HG03066 (cell line): ENCODE measurements at regions not wholly inside any gene's neighbourhood (a gene's known extent, or its start where the extent isn't known, plus 50 kb on each side); places are given as distances from the start of the nearest gene placed in this dataset.

Experiments used
- ATAC-seq: cut with Tn5 transposase; IDR thresholded peaks from one replicate; pipeline ENCODE4 v1.9.1; 2021; ENCODE audit warnings: low read depth; ENCODE audit not compliant: unreplicated experiment

GRCh38 chr4:117783716-117784115 is 250.6 kb upstream of the NDST3 start:
- ATAC-seq: no peak

GRCh38 chr4:117784266-117784665 is 250.0 kb upstream of the NDST3 start:
- no peak for ATAC-seq

- ATAC-seq: no peak
These were observed 247.7 kb upstream of the NDST3 start for GRCh38 chr4:117786566-117786965.

GRCh38 chr4:117793845-117794480 is 240.3 kb upstream of the NDST3 start:
- no peak for ATAC-seq

- ATAC-seq: no peak
These were observed 237.6 kb upstream of the NDST3 start for GRCh38 chr4:117796677-117797076.

GRCh38 chr4:117800636-117801035 is 233.7 kb upstream of the NDST3 start:
- no peak for ATAC-seq

GRCh38 chr4:117801756-117802155 is 232.5 kb upstream of the NDST3 start:
- no peak for ATAC-seq

GRCh38 chr4:117811731-117812130 is 222.6 kb upstream of the NDST3 start:
- no peak for ATAC-seq

- no peak for ATAC-seq
These were observed 219.7 kb upstream of the NDST3 start for GRCh38 chr4:117814277-117815246.

GRCh38 chr4:117817301-117817700 is 217.0 kb upstream of the NDST3 start:
- ATAC-seq: no peak

- no peak for ATAC-seq
These were observed 212.5 kb upstream of the NDST3 start for GRCh38 chr4:117821834-117822233.

GRCh38 chr4:117823388-117823787 is 210.9 kb upstream of the NDST3 start:
- no peak for ATAC-seq

- no peak for ATAC-seq
These were observed 208.7 kb upstream of the NDST3 start for GRCh38 chr4:117825600-117825999.

- ATAC-seq: no peak
These were observed 203.1 kb upstream of the NDST3 start for GRCh38 chr4:117831060-117831683.

- ATAC-seq: no peak
These were observed 198.7 kb upstream of the NDST3 start for GRCh38 chr4:117835566-117835965.

- ATAC-seq: no peak
These were observed 189.7 kb upstream of the NDST3 start for GRCh38 chr4:117844594-117844993.

GRCh38 chr4:117845270-117845669 is 189.0 kb upstream of the NDST3 start:
- no peak for ATAC-seq

GRCh38 chr4:117847849-117848248 is 186.4 kb upstream of the NDST3 start:
- no peak for ATAC-seq

GRCh38 chr4:117868201-117868600 is 166.1 kb upstream of the NDST3 start:
- ATAC-seq: no peak

- ATAC-seq: no peak
These were observed 160.5 kb upstream of the NDST3 start for GRCh38 chr4:117873779-117874178.

GRCh38 chr4:117874216-117874615 is 160.1 kb upstream of the NDST3 start:
- ATAC-seq: no peak
